Hematopoietic multipotent progenitor cell treated with erythropoietin and hydrocortisone succinate and interleukin-3 and kit ligand, for 6 days (in vitro differentiated cells): ENCODE measurements at regions not wholly inside any gene's neighbourhood (a gene's known extent, or its start where the extent isn't known, plus 50 kb on each side); places are given as distances from the start of the nearest gene placed in this dataset.
"Not testable (repeated sequence)": the region's sequence is repeated elsewhere in the genome, so short reads cannot be mapped to it uniquely, and the experiment has no call there.

Experiments used
- DNase-seq: peaks from one replicate; pipeline ENCODE4 v3.0.0-alpha.2; 2015

DNA sequence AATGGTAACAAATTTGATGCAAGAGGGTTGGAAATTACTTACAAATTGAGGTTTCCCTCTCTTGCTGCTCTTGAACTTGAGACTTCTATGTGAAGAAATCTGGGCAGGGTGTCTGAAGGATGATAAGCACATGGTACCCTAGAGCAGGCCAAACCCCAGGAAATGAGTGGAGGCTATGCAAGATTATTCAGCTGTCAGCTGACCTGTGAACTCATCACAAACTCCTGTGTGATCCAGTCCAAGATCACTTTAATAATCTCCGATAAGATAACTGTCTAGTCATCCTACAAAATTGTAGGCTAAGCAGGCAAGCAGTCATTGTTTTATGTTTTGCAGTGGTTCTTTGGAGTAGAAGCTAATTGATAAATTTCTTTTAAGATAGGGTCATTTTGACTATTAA, 213.1 kb downstream of the BTBD3 start:
- no peak for DNase-seq

DNA sequence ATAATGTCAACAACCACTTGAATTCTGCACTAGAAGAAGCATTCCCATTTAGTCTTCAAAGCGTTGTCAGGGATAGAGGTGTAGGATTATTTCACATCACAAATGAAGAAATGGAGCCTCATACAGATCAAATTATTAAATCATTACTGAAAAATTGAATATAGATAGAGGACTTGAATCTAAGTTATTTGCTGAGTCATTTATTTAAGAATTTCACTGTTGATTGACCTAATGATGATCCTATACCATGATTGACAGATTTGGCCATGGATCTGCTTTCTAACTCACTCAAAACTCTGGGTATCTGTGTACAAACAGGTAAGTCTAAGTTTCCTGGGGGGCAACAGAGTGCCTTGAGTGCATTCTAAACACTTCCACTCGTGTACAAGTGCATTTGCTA, 215.9 kb downstream of the BTBD3 start:
- DNase-seq = no peak

DNA sequence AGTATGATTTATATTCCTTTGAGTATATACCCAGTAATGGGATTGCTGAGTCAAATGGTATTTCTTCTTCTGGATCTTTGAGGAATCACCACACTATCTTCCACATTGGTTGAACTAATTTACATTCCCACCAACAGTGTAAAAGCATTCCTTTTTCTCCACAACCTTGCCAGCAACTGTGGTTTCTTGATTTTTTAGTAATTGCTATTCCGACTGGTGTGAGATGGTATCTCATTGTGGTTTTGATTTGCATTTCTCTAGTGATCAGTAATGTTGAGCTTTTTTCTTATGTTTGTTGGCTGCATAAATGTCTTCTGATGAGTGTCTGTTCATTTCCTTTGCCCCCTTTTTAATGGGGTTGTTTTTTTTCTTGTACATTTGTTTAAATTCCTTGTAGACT, 228.3 kb downstream of the BTBD3 start:
- not testable (repeated sequence) for DNase-seq

DNA sequence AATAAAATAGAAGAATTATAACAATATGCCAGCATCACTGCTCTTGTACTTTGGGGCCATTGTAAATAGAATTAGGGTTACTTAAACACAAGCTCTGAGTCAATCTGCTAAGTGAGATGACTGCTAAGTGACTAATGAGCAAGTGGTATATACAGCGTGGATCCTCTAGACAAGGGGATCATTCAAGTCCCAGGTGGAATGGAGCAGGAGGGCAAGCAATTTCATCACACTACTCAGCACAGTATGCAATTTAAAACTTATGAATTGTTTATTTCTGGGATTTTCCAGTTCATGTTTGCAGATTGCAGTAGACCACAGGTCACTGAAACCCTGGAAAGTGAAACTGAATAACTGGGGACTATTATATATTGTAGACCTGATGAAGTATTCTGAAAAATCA, 235.3 kb downstream of the BTBD3 start:
- no peak for DNase-seq

DNA sequence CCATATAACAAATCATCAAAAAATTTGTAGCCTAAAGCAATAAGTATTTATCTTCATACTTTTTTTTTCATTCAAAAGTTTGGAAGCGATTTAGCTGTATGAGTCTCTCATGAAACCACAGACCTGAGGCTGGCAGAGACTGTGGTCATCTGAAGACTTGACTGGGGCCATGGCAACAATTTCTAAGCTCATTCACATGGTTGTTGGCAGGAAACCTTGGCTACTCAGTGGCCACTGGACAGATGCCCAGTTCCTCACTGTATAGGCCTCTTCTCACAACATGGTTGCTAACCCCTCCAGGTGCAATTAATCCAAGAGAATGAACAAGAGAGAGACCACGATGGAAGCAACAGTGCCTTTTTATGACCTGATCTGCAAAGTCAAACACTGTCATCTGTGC, 235.9 kb downstream of the BTBD3 start:
- DNase-seq = no peak

DNA sequence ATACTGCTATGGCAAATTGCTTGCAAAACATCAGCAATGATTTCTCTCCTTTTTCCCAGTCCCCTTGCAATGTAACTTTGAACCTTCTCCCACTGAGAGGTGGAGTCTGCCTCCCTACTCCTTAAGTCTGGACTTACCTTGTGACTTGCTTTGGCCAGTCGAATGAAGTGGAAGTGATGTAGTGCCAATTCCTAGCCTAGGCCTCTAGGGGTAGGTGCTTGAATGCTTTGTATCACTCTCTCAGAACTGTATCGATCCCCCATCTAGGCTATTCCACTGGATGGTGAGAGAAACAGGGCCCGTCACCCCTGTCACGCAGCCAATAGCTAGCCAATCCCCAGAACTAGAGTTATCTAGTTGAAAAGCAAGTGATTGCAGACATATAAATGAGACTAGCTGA, 238.6 kb downstream of the BTBD3 start:
- DNase-seq = no peak

DNA sequence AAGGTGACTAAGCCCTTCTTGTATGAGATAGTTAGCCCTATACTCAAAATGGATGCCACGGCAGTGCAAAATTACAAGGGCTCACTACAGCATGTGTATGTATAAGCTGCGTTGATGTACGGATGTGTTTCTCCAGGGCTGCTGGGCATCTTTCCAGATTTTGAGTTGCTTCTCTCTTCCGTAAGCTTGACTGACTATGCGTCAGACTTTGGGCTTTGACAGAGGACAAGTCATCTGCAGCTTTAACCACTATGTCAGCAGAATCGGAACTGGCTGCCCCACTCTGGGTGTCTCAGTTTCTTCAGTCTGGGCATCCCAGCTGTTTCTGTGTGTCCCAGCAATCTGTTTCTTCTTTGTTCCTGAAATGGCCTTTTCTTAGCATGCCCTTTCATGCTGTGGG, 241.6 kb downstream of the BTBD3 start:
- no peak for DNase-seq

DNA sequence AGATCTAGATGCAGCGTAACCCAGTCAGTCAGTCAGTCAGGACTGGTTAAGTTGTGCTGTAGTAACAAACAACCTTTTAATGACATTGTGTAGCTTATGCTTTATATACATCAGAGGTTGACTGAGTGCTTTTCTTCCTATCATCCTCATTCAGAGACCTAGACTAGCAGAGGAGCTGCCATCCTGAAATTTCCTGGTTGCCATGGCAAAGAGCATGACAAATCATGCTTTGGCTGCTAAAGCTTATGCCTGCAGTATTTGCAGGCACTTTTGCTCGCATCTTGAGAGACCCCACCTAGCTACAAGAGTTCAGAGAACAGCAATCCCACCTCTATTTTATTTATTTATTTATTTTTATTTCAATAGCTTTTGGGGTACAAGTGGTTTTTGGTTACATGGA, 244.0 kb downstream of the BTBD3 start:
- DNase-seq = no peak

DNA sequence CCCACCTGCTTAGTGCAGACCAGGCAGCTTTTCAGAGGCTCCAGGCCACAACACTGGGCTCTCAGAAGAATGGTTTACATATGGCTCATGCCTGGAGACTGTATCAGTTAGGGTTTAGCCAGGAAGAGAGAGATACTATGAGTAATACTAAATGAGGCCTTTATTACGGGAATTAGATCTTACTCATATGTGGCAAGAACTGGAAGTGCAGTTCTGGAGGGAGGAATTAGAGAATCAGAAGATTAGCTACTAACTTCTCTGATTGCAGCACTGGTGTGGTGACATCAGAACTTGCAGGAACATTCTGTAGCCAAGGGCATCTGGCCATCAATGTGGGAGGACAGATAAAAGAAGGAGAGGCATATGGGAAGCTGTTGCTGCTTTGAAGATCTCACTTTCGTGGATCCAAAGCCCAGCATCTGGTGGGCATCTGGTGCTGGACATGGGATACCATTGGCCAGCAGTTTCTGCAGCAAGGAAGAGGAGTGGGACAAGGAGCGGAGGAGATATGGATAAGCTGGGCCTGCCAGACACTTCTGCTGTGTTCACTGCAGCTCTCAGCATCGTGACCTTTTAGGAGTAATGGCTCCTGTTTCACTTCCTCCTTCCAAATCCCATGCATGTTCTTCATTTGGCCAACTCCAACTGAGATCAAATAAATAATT, 248.5 kb downstream of the BTBD3 start:
- DNase-seq = no peak

DNA sequence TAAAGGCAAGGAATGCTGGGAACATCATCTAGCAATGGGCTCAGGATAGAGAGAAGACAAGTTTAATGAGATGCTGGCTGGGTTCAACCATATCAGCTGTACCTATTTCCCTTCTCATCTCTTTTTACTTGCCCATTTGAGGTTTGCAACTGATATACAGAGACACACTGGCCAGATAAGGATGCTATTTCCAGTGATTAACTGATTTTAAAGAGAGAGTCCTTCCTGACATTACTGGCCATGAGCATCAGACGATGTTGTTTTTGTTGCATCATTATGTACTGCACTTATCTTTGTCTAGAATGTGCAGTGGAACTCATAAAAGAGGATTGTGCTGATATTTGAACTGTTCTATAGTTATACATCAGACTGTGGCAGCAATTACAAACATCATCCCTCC, 252.7 kb downstream of the BTBD3 start:
- no peak for DNase-seq

DNA sequence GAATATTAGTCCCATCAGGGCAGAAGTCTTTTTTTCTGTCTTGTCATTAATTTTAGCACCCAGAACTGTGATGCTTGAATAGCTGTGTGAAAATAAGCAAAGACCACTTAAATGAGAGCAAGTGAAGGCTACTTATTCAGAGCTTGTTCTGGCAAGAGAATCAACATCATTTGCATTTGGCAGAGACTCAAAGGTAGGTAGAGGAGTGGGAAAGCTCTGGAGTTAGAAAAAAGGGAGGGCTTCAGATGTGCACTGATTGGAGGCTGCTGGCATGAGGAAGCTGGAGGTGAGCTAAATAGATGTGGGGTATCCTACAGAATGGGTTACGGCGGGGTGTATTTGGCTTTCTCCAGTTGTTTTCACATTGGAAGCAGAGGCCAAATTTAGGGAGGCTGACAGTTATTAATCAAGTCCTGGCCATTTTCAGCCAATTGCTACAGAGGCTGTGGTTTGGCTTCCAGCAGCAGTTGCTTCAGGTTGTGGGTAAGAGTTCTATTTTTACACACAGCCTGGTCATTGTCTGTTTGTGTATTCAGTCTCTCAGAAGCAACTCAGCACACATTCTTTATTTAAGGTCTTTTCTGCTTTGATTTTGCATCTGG, 254.3 kb downstream of the BTBD3 start:
- peak; percentile 3 for DNase-seq

DNA sequence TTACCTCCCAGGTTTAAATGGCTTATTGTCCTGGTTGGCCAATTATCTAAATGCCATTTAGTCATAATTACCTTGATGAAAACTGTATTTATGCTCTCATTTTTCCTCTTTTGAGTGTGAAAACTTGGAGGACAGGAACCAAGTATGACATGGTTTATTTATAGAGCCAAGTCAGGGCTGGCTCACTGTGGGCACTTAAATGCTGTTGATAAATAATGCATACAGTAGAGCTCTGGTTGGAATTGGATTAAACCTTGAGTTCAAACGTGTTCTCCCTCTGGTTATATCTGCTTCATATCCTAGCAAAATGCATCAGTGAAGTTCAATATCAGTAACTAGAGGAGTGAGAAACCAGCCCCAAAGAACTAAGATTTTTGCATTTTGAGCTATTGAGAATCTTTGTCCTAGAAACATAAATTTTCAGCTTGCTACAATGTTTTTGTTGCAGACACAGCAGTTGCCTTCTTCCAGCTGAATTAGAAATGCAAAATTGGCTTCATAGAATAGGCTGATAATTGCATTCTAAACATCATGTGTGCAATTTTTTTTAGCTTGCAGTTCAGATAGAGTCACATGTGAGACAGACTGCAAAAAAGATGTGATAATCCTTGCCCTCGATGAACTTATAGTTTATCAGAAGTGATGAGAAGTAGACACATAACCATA, 255.8 kb downstream of the BTBD3 start:
- no peak for DNase-seq

DNA sequence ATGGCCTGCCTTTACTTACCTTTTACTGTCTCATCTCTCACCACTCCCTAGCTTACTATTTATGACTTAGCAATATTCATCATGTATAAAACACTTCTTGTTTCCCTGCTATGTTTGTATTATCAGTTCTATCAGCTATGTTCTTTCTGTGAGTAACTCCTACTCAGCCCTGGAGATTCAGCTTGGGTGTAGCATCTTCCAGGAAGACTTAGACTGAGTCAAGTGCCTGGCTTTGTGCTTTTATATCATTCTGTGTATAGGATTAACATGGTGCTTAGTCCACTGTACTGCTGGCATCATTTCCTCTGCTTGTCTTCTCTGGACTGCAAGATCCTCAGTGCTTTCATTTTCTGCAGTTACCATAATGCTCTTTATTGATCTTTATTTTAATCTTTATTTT, 257.8 kb downstream of the BTBD3 start:
- DNase-seq = no peak

DNA sequence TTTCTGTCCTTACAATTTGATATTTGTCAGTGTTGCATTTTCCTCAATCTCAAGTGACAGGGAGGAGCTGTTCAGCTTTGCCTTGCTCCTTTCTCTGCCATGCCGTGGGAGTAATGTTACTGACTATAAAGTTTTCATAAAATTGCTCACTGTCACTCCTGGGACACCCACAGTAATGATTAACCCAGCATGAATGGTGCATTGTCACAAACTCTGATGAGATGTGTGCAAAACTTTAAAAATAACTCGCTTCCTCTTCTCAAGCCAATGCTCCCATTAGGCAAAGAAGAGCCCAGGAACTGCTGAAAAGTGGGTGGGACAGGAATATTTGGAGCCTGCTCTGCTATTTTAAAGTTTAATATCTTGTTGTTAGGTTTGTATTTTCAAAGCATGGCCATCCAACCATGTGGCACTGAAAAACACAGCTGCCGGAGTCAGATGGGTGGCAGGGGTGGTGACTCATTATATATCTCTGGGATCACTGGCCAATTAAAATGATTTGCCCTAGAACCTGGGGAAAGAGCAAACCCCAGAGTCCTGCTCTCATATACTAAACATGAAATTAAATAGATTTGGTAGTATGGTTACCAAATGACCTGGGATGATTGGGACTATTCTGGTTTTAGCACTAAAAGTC, 260.1 kb downstream of the BTBD3 start:
- no peak for DNase-seq

DNA sequence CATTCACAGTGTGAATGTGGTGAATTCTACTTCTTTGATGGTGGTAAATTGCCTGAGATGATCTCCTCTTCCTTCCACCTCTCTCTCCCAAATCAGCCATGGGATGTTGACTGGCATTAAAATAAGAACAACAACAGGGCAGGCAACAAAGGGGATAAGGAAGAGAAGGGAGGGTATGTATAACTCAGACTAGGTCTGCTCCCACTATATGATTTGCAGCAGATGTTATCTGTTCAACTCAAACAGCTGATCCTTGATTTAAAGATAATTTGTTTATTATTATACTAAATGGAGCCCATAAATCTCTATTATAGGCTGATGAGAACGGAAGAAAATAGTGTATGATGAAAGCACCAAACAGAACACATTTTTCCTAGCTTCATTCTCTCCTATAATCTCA, 262.0 kb downstream of the BTBD3 start:
- no peak for DNase-seq

DNA sequence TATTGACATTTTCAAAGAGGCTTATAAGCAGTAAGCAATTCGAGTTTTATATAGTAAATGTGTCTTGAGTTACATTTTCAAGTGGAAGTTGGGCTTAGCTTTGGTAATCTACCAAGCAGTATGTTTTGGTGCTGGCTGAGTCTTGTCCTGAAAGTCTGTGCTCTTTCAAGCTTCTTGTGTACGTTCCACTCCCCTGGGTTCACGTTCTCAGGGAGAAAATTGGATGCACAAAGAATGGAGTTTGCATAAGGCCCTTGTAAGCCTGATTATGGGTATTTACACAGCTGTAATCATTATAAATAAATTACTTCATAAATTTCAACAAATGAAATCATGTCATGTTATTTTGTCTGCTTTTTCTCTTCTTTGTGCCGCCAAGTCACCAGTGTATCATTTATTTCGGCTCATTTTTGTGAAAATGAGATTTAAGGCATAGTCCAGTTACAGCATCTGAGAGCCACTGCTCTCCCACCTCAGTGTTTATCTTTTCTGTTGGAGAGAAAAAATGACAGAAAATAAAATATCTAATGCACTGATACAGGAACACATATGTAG, 262.5 kb downstream of the BTBD3 start:
- DNase-seq = no peak

DNA sequence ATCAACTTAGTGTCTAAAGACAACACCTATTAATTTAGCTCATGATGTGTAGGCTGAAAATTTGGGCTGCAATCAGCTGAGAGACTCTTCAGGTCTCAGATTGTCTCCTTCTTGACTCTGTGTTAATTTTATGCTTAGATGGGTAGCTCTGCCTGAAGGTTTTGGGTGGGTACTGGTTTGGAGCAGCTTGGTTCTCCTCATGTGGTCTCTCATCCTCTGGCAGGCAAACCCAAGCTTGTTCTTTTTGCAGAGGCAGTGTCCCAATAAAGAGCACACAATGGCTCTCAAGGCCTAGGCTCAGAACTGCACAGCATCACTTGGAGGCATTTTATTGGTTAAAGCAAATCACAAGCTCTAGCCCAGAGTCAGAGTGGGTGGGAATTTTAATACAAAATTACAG, 280.6 kb downstream of the BTBD3 start:
- DNase-seq = no peak

DNA sequence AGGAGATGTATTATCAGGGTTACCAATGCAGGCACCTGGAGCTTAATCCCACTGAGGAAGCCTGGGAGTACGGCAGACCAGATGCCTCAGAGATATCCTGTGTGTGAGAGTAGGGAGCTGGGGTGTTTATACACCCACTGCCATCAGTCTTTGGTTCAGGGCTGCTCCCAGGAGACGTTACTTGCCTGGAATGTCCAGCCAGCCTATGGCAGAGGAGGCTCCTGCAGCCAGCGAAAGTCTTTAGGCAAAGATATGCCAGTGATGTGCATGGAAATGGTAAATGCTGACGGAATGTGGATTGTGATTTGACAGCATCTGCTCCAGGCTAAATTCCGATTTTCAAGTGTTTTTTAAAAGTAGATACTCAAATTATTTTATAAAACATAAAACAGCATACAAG, 282.0 kb downstream of the BTBD3 start:
- DNase-seq = no peak

DNA sequence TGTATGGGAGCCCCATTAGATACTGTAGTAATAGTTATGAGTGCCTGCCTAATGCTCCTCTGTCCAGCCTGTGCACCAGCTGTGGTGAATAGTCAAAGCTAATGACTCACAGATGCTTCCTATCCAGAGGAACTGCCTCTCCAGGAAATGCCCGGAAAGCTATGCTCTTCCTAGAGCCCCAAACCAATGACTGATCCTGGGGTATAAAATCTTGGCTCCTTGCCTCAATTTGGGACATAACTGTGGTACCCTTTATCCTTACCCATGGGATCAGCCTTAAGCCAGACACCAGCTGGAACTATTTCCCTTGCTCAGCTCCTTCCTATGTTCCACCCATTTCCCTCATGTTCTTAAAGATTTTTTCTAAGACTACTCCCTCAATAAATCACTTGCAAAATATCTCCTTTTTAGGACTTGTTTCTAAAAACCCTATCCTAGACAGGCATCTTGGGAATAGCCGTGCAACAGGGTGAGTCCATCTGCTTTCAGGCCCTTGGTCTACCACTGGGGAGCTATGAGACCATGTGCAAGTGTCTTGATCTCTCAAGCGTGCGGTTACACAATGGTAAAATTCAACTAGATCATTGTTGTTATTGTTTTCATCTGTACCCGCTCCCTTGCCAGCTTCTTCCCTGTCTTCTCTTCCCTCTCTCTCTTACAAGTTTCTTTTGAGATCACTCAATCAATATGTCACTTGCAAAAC, 283.7 kb downstream of the BTBD3 start:
- no peak for DNase-seq

DNA sequence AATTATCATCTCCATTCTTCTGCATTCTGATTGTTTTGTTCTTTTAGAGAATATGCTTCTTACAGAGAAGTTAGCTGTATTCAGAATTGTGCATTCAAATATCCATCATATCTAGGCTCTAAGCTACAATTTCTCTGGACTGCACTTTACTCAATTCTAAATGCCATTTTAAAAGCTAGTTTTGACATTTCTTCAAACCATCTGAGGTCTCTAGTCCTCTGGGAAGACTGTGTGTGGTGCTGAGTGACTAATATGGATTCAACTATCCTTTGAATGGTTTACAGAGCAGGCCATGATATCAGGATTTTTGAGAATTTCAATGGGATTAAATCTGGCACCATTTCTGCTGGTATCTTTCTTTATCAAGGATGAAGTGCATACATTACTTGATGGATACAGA, 285.7 kb downstream of the BTBD3 start:
- DNase-seq = no peak

DNA sequence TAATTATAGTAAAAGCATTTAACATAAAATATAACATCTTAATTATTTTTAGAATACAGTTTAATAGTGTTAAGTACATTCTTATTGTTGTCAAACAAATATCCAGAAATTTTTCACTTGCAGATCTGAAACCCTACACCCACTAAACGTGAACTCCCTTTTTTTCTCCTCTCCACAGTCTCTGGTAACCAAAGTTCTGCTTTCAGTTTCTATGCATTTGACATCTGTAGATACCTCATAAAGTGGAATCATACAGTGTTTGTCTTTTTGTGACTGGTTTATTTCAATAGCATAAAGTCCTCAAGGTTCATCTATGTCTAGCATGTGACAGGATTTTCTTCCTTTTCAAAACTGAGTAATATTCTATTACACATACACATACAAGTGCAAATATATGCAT, 286.3 kb downstream of the BTBD3 start:
- no peak for DNase-seq

DNA sequence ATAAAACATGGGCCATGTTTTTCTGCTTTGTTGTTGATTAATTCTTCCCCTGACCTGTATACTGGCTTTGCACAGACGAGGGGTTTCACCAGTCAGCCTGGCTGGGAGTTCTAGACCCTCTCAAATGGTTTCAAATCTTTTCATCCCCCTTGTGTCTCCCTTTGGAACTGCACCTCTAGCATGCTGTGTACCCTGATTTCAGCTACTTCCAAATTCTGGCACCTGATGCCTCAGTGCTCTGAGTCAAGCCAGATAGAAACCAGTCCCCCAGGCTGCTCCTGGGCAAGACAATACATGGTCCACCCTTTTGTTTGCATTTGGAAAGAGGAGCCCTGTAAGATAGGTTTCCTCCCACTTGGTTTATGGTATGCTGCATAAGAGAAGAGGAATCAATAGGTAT, 290.2 kb downstream of the BTBD3 start:
- peak; percentile 33 for DNase-seq

DNA sequence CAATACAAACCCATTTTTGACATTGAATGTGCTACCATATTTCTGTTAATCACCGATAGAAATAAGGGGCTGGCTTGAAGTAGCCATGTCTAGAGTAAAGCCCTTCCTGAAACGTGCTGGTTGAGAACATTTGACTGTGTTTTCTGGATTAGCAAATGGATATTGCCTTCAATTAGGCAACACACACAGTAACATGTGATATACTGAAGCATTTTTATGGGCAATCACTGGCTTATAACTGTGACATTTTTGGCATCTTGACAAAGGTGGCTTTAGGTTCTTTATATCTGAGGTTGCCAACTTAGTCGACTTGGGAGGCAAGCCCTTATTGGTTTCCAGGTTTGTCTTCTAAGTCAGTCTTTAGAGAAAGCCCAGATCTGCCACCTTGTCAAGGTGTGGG, 292.9 kb downstream of the BTBD3 start:
- DNase-seq = no peak
